SIG-M5 (cell line): ENCODE measurements at regions not wholly inside any gene's neighbourhood (a gene's known extent, or its start where the extent isn't known, plus 50 kb on each side); places are given as distances from the start of the nearest gene placed in this dataset.

ENCODE experiments used
- DNase-seq: peaks from one replicate; lab custom pipeline; 2025; lab: John Stamatoyannopoulos, UW

DNA sequence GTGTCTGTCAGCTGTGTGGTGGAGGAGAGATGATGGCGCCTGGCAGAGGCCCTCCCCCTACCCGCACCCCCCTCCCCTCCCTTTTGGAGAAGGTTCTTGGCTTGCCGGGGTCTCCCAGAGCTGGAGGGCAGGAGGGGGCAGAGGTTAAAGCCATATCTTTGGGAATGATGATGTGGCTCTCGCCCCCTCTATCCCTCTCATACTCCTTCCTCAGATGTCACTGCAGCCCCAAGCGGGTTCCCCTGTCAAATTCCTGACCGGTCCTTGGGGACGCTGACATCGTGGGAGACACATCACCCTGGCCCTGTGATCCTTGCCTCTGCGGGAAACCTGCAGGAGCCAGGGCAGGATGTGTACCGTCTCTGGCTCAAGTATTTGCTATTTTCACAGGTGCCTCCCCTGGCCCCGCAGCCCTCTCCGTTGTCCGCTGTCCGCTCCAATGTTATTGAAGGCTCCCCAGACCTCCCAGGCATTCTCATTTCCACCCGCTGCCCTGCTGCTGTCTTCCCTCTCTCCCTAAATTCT lies 109.5 kb downstream of the FOXD1 start:
- no peak for DNase-seq

DNA sequence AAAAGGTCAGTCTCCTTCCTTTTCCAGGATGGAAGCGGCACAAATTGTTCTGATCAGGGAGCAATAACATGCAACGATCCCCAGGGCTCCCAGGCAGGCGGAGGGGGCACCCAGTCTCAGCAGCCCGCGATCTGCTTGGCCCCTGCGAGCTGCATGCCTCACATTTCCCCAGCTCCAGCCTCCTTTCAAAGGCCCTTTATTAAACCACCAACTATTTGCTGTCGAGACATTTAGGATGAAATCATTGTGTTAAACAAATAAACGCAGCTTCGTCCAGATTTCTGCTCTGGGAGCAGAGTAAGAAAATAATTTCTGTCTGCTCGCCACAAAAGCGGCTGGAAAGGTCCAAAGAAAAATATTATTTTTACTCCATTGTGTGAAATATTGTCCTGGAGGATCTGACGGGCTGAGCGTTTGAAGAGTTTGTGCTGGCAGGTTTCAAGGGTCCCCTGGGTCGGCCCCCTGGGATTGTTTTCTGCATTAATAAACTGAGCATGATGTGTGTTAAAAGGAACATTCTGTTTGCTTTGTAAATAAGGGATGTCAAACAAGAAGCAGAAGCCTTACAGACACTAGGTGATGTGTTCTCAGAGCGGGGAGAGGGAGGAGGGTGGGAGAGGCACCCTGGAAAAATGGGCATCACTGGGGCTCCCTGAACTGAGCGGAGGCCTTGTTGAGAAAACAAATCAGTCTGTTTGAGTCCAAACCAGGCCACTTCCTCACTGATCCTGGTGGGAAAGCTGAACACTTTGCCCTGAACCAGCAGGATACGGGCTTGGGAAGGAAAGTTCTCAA lies 110.1 kb downstream of the FOXD1 start:
- no peak for DNase-seq

DNA sequence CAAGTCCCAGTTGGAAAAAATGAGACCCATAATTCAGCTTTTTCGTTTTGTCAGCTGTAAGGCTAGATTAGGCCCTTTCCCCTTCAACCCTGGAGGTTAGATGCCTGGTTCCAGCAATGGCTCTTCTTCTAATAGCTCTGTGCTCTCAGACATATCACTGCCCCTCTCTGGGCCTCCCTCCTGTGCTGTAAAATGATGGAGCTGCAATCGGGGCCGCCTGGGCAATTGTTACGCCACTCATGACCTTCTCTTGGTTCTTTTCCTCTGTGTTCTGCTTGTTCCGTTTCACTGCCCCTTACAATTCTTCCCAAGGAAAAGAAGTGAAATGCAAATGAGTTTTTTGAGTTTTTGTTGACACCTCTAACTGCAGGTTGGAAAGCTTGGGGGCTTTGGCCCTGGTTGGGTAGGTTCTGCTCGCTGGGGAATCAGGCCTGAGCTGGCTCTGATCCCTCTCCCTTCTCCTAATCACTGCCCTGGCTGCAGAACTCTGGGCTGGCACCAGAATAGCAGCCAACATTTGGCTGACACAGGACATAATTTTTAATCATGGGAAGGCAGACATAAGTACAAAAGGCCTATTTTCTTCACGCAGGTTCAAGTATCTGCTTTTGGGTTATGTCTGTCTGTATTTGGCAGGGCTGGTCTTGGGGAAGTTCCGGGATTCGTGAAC lies 110.9 kb downstream of the FOXD1 start:
- no peak for DNase-seq

DNA sequence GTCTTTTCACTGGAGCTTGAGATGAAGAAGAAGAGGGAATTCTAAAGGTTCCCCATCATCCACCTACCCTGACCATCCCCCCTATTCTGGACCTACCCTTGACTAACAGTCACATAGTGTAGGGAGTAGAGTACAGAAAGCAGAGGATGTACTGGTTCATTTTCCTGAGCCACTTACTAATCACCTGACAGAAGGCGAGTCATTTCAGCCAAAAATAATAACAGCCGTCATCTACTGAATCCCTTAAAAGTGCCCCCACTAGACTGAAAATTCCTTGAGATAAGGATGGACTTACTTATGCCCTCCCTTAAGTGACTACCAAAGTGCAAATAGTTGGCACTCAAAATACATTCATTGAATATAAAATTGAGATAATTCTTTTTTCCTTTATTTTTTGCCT lies 112.2 kb downstream of the FOXD1 start:
- DNase-seq = no peak

DNA sequence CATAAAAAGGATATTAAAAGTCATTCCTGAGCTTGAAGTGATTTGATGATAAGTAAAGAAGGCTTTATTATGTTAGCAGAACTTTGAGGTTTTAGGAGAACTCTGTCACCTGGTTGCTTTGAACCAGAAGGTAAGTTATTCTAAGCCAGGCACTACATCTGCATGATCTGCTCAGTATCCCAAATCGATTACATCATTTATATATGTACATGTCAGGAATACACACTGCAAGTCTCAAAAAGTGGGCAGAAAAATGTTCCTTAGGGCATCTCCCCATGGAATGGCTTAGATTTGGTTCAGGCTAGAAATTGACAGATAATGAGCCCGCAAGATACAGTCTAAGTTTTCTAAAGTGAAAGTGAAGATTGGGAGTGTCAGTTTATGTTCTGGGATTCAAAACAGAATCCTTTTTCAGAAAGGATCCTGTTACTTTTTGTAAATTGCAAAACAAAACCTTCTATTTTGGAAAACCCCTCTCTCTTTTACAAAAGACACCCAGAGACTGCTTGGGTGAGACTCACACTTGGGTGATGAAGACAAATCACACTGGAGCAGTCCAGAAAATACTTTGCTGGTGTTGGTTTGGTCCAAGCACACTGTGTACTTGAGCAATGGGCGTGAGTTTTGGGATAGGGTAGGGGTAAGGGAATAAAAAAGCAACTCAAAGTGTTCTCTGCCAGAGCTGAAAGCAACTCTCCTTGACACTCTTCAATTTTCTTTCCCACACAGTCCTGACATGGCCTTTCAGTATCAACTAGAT lies 114.5 kb downstream of the FOXD1 start:
- DNase-seq = no peak

DNA sequence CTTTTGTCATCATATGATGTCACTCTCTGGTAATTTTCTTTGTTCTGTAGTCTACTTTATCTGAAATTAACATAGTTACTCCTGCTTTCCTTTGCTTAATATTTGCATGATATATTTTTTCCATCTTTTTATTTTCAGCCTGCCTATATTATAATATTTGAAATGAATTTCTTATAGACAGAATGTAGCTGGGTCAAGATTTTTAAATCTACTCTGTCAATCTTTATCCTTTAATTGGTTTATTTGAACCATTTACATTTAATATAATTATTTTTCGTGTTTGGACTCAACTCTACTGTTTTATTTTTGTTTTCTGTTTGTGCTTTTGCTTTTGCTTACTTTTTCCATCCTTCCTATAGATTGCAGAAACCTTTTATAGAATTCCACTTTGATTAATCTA lies 118.0 kb downstream of the FOXD1 start:
- no peak for DNase-seq

DNA sequence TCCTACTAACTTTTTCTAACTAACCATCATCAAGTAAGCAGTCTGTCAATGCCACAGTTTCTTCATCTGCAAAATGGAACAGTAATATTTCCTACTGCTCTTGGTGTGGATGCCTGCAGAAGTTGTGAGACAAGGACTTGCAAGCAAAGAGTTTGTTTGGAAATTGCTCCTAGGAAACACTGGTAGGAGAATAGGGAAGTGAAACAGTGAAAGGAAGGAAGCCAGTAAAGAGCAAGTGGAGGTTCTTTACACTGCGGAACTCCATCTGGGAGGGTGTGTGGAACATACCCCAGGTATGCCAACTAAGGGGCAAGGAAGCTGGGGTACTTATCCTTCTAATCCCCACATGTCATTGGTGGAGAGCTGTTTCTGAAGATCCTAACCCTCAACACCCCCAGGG lies 119.9 kb downstream of the FOXD1 start:
- DNase-seq = peak; percentile 9

DNA sequence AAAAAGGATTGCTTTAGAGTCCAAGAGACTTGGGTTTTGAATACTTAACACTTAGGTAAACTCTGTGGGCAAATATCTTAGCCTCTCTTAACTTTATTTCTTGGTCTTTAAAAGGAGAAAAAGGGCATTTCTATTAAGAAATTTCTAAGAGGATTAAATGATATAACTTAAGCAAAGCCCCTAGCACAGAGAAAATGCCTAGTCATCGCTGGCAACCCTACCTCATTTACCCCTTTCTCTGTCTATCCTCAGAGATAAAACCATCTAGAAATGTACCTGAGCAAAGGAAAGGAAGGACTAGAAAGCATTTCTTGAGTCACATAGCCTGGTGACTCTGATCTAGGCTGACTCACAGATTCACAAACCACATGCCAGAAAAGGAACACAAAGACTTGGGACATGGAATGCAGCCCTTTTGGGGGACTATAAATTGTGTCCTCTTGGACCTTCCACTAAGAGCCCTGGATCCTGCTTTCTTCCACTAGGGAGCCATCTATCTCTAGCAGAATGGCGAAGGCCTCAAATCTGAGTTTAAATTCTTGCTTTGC lies 120.6 kb downstream of the FOXD1 start:
- DNase-seq = no peak

DNA sequence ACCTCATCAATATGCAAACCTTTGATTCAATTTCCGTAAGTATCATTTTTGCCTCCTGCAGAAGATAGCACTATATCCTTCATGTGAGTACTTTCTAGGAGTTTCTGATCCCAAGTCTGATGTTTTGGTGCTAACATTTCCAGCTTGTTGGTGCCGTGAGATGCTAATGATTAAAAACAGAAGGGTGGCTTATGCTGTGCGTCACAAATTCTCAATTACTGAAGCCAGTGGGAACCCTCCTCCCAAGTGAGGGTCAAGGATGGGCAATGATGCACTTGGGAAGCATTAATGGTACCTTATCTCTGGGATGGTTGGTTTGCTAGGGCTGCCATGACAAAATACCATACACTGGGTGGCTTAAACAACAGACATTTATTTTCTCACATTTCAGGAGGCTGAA lies 123.0 kb downstream of the FOXD1 start:
- DNase-seq = no peak

DNA sequence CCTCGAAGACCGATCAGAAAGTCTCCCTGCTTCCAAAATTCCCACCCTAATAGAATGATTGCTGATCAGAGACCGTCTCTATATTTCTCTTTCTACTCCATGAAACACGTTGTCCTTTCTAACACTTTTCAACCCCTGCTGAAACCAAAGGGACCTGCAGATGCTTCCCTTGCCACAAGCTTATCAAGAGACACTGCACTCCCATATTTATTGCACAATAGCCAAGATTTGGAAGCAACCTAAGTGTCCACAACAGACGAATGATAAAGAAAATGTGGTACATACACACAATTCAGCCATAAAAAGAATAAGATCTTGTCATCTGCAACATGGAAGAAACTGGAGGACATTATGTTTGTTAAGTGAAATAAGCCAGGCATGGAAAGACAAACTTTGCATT lies 125.1 kb downstream of the FOXD1 start:
- no peak for DNase-seq

DNA sequence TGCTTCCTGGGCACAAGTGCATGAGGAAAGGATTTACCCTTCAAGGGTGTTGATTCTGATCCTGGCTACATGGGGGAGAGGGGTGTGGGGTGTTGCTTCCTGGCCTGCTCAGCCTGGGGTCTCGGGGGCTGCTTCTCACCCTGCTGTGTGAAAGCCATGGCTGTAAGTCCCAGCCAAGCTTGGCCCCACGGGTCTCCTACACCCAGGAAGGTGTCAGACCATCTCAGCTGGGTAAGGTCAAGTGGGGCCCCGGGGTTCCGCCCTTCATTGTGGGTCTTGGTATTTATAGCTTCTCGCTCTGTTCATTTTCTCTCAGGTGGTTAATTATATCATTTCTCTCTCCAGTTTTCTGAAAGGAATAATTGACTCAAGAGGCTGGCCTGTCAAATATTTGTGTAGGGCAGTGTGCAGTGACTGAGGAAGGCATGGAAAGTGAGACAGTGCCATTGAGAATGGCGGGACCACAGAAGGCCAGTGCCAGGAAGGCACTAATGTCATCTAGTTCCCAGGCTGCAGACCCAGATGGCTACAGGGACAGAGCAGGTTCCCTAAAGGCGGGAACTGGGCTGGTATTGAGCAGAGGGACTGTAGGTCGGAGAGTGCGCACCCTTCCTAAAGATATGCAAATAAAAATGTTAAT lies 126.0 kb downstream of the FOXD1 start:
- no peak for DNase-seq

DNA sequence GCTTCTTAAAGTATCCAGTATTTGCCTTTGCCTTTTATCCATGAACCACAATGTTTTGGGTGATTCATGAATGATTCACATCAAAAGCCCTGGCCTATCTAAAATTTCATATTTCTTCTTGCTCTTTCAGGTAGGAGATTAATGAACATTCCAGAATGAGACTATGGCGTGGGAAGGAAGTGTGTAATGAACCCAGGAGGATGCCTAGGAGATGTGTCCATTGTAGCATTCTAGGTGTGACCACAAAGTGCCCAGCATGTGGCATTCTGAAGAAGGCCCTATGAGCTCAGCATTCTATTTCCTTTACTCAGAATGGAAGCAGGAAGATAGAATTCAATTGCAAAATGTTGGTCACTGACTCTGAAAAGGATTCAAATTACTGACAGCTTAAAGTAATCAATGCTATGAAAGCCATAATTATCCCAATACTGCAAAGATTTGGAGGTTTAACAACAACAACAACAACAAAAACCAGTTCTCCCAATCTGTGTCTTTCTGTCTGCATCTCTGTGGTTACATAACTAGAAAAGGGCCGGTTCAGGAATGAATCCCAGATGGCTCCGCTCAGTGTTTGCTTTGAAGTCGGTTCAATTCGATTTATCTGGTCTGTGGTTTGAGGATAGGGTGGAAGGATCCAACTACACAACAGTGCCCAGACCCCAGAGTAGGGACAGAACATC lies 126.7 kb downstream of the FOXD1 start:
- DNase-seq = no peak

DNA sequence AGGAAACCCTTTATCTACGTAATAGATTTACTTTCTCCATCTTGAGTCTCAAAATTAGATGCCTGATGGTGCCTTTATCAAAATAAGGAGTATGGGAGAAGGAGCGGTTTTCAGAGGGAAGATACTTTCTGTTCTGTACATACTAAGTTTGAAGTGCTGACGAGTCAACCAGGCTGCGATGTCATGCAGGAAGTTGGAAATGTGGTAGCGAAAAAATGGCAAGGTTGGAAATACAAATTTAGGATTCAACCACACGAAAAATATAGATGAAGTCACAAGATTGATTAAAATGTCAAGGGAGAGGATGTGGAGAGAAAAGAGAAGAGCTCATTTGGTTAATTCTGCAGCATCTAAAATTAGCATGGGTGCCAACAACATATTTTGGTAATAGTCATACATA lies 129.5 kb downstream of the FOXD1 start:
- no peak for DNase-seq

DNA sequence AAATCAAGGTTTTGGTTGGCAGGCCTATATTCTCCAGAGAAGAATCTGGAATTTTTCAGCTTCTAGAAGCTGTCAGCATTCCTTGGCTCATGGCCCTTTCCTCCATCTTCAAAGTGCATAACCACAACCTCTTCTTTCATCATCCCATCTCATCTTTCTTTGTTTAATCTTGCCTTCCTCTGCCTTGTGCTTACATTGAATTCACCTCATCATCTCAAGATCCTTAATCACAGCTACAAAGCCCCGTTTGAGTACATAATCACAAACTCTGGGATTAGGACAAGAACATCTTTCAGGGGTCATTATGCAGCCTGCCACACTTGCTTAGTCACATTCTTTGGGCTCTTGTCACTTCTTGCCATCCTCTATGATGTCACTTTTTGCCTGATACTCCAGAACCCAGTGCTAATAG lies 130.3 kb downstream of the FOXD1 start:
- DNase-seq = no peak

DNA sequence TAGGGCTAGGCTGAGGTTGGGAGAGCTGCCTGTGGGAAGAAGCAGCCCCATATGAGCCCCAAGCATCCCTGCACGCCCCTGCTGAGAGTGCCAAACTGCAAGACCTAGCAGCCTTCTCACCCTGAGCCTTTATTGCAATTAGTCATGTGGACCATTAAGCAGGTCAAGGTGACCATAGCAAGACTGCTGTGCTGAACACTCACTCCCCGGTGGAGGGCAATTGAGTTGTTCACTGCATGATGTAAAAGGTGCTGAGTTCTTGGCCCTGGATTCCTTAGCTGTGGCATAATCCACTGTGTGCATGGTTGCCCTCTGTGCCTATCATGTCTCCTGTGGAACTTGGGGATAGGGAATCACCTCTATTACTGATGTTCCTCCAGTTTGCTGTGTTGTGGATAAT lies 131.1 kb downstream of the FOXD1 start:
- DNase-seq = no peak

DNA sequence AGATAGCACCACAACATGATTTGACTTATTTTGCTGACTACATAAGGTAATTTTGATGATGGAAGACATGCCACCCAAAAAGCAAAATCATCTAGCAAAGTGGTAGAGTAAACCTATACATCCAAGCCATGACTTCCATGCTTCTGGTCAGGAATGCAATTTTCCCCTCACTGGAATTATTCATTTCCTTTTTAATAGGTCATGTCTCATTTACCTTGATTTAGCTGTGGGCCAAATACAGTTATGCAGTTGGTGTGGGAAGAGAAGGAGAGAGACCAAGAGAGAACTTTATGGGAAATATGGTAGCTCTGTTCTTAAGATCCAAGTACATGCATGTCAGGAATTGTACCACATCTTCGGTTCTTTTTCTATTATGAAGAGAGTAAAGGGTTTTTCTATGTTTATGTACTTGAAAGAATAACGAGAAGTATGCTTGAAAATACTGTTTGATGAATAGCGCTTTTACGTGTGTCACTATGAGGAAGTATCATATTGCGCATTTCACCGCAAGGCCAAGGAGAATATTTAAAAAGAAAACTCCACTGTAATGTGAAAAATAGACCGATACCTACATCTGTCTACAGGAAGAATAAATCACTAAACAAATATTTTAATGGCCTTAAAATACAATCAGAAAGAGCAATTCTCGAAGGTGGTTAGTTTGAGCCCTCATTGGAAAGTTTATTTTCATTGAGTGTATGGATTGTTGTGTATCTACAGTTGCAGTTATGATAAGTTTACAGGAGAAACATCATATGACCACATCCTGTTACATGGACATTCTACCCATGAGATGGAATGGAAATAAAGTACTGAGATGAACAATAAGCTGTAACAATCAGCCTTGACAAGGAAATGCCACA lies 134.0 kb downstream of the FOXD1 start:
- DNase-seq = no peak

DNA sequence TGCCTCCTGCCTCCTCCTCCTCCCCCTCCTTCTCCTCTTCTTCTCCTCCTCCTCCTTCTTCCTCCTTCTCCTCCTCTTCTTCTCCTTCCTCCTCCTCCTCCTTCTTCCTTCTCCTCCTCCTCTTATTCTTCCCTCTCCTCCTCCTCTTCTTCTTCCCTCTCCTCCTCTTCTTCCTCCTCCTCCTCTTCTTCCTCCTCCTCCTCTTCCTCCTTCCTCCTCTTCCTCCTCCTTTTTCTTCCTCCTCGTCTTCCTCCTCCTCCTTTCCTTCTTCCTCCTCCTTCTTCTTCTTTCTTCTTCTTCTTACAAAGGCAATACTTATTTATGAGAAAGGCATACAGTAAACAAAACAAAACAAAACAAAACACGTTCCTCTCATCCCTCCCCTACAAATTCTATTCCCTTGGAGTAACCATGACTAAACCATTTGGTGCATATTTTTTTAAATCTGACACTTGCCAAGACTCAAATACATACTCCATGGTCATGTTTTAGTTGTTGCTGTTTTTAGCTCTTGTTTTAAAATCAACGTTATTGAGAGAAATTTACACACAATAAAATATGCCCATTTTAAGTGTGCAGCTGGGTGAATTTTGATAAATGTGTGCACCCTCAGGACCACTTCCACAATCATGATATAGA lies 135.6 kb downstream of the FOXD1 start:
- DNase-seq = no peak

DNA sequence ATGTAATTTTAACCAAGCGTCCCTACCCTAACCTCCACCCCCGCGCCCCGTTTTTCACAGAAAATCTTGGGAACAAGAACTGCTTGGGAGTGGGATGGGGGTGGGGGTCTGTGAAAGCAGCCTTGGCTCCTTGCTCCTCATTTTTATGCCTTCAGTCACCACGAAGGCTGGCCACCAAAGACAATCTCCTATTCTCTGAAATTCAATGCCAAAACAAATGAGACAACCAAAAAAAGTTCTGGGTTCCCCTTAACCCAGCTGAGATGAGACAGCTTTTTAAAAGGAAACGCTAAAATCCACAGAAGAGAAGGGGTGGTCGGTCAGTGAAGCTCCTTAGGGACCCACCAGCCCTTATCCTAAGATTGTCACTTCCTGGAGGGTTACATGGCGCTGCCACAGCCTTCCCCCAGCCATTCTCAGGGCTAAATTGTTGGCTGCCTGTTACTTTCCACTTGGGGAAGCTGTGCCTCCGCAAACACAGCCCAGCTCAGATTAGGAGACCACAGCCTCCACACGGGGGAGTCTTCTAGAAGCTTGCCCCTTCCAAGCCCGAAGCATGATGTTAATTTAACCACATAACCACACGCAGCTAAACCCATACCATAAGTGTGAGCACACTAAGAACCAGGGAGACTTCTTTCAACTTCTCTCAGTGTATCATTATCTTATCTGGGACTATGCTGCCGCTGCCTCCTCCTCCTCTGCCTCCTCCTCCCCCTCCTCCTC lies 136.3 kb downstream of the FOXD1 start:
- DNase-seq = no peak
